K562 (cell line): ENCODE measurements at regions not wholly inside any gene's neighbourhood (a gene's known extent, or its start where the extent isn't known, plus 50 kb on each side); places are given as distances from the start of the nearest gene placed in this dataset.

ENCODE experiments used
- ATF7 ChIP-seq: fragments of 450-650 bp; IDR thresholded peaks from 2 replicates; pipeline ENCODE4 v1.7.1; 2014; ENCODE audit warnings: mild to moderate bottlenecking, moderate library complexity
- CBFA2T2 ChIP-seq: fragments of 450-650 bp; conservative IDR thresholded peaks from 2 replicates; pipeline ENCODE4 v1.6.1; 2017; ENCODE audit warnings: mild to moderate bottlenecking
- CEBPG ChIP-seq, 3 experiments: fragments of 200-800 bp in 1 of 3; sonication (Bioruptor generic) in 1 of 3; sonication (generic) in 1 of 3; formaldehyde crosslinking in 1 of 3; IDR thresholded peaks in 2 of 3; conservative IDR thresholded peaks in 1 of 3; 2 replicates each; pipeline versions ENCODE4 v1.6.1 to v1.8.0; 2016 to 2022; ENCODE audit warnings: missing compliant biosample characterization in 2 of 3, missing genetic modification characterization in 2 of 3, mild to moderate bottlenecking in 1 of 3, missing genetic modification reagents in 1 of 3
- DPF2 ChIP-seq: fragments of 450-650 bp; IDR thresholded peaks from 2 replicates; pipeline ENCODE4 v1.6.1; 2016
- HDAC1 ChIP-seq, 2 experiments: fragments of 450-650 bp; IDR thresholded peaks; 2 replicates each; pipeline ENCODE4 v1.6.1; 2016 to 2017; ENCODE audit warnings: inconsistent platforms in 1 of 2, mild to moderate bottlenecking in 1 of 2, moderate library complexity in 1 of 2
- KDM1A ChIP-seq, 2 experiments: fragments of 450-650 bp; IDR thresholded peaks; 2 replicates each; pipeline ENCODE4 v1.6.1; 2016; ENCODE audit warnings: mild to moderate bottlenecking in 2 of 2
- KLF16 ChIP-seq: IDR thresholded peaks from 2 replicates; pipeline ENCODE4 v1.6.1; 2016; ENCODE audit warnings: antibody characterized with exemption
- MEIS2 ChIP-seq: fragments of 450-650 bp; IDR thresholded peaks from 2 replicates; pipeline ENCODE4 v1.6.1; 2014; ENCODE audit warnings: mild to moderate bottlenecking; ENCODE audit not compliant: partially characterized antibody
- NCOR1 ChIP-seq: fragments of 450-650 bp; IDR thresholded peaks from 2 replicates; pipeline ENCODE4 v1.6.1; 2016; ENCODE audit warnings: mild to moderate bottlenecking, moderate library complexity
- NFYB ChIP-seq: IDR thresholded peaks from 2 replicates; pipeline ENCODE4 v1.6.1; 2011; ENCODE audit warnings: mild to moderate bottlenecking, moderate library complexity; ENCODE audit not compliant: insufficient read length; ENCODE audit errors: extremely low read depth
- SMAD1 ChIP-seq: fragments of 150-350 bp; IDR thresholded peaks from 2 replicates; pipeline ENCODE4 v1.6.1; 2014; ENCODE audit warnings: low read length, low read depth; ENCODE audit not compliant: partially characterized antibody
- SOX6 ChIP-seq: fragments of 450-650 bp; IDR thresholded peaks from 2 replicates; pipeline ENCODE4 v1.6.1; 2014; ENCODE audit warnings: mild to moderate bottlenecking
- SP2 ChIP-seq: IDR thresholded peaks from 2 replicates; pipeline ENCODE4 v1.6.1; 2011; ENCODE audit warnings: mild to moderate bottlenecking, low read depth, low read length, moderate library complexity; ENCODE audit not compliant: poor library complexity, severe bottlenecking; ENCODE audit errors: extremely low read depth
- STAT5A ChIP-seq: IDR thresholded peaks from 2 replicates; pipeline ENCODE4 v1.6.1; 2012; ENCODE audit warnings: low read length, inconsistent platforms, borderline replicate concordance
- TEAD4 ChIP-seq, 2 experiments: sonication (generic) in 1 of 2; formaldehyde crosslinking in 1 of 2; IDR thresholded peaks; 2 replicates each; pipeline versions ENCODE4 v1.6.1 to v1.8.0; 2012 to 2022; ENCODE audit warnings: borderline replicate concordance in 1 of 2, inconsistent platforms in 1 of 2, low read length in 1 of 2, mild to moderate bottlenecking in 1 of 2, missing genetic modification reagents in 1 of 2
- TOE1 ChIP-seq, 2 experiments: fragments of 450-650 bp in 1 of 2; sonication (generic) in 1 of 2; formaldehyde crosslinking in 1 of 2; IDR thresholded peaks; 2 replicates each; pipeline versions ENCODE4 v1.7.1 to v1.8.0; 2016 to 2022; ENCODE audit warnings: borderline replicate concordance in 2 of 2, mild to moderate bottlenecking in 2 of 2, antibody characterized with exemption in 1 of 2, inconsistent platforms in 1 of 2, low read depth in 1 of 2, missing genetic modification reagents in 1 of 2, moderate library complexity in 1 of 2
- ZNF318 ChIP-seq, 2 experiments: fragments of 450-650 bp; IDR thresholded peaks; 2 replicates each; pipeline ENCODE4 v1.6.1; 2016; ENCODE audit warnings: mild to moderate bottlenecking in 2 of 2, borderline replicate concordance in 1 of 2, low read depth in 1 of 2, moderate library complexity in 1 of 2
- ZNF584 ChIP-seq: fragments of 200-800 bp; sonication (Bioruptor generic); IDR thresholded peaks from 2 replicates; pipeline ENCODE4 v1.6.1; 2016; ENCODE audit warnings: low read depth, mild to moderate bottlenecking, missing genetic modification characterization, missing compliant biosample characterization
- TF ChIP-seq, protein P1 (sequence below), 2 experiments: fragments of 450-650 bp in 1 of 2; sonication (generic) in 1 of 2; formaldehyde crosslinking in 1 of 2; IDR thresholded peaks in 1 of 2; conservative IDR thresholded peaks in 1 of 2; 2 replicates each; pipeline versions ENCODE4 v1.6.1 to v1.8.1; 2016 to 2023; ENCODE audit warnings: mild to moderate bottlenecking in 2 of 2, moderate library complexity in 2 of 2, inconsistent platforms in 1 of 2, missing genetic modification reagents in 1 of 2

- TF ChIP-seq ZNF318 (IDR thresholded peaks at IDR 0.05; ENCODE audit: borderline replicate concordance in 1 of 2, low read depth in 1 of 2) (peak in 1 of 2 experiments; percentile 29; a peak in 1 of 4 replicates), TEAD4 (IDR thresholded peaks at IDR 0.05; ENCODE audit: low read length) (peak; percentile 87), TEAD4 (CRISPR knock-in tag; IDR thresholded peaks at IDR 0.05; ENCODE audit: borderline replicate concordance) (no peak), SOX6 (peak; percentile 73), SMAD1 (no peak), KLF16 (0 out of 2 replicates have a peak, but pooled peaks have one; percentile 23), KDM1A (IDR thresholded peaks at IDR 0.05) (peak; percentile 53 to 58), MEIS2 (peak; percentile 43), STAT5A (peak; percentile 62; the same call in 1 of the 2 replicates), NCOR1 (peak; percentile 78), DPF2 (peak; percentile 72), TOE1 (IDR thresholded peaks at IDR 0.05; ENCODE audit: borderline replicate concordance) (no peak), TOE1 (CRISPR knock-in tag; IDR thresholded peaks at IDR 0.05; ENCODE audit: borderline replicate concordance, low read depth) (no peak), CBFA2T2 (peak; percentile 79), CEBPG (CRISPR knock-in tag; IDR thresholded peaks at IDR 0.05) (no peak), CEBPG (tag; conservative IDR thresholded peaks at IDR 0.05 in 1 of 2, IDR thresholded peaks at IDR 0.05 in 1 of 2) (no peak), ZNF584 (CRISPR knock-in tag) (no peak), NFYB (no peak), SP2 (no peak), ATF7 (peak; percentile 62; the same call in 1 of the 2 replicates), HDAC1 (IDR thresholded peaks at IDR 0.05) (0 out of 4 replicates have a peak, but pooled peaks of 1 of the 2 experiments have one; percentile 27)
- TF ChIP-seq, protein P1, sequence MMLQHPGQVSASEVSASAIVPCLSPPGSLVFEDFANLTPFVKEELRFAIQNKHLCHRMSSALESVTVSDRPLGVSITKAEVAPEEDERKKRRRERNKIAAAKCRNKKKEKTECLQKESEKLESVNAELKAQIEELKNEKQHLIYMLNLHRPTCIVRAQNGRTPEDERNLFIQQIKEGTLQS (IDR thresholded peaks at IDR 0.05): peak; percentile 71
- TF ChIP-seq, protein P1 (CRISPR knock-in tag; conservative IDR thresholded peaks at IDR 0.05): no peak
Observed at GRCh38 chr13:59494560-59494970, 669.2 kb downstream of the DIAPH3 start (continued).
